Stimulated activated CD4-positive, alpha-beta T cell treated with anti-CD3 and anti-CD28 coated beads, TNF-alpha, amount 100 ng/mL, for 1 hour (primary cell): ENCODE measurements at regions not wholly inside any gene's neighbourhood (a gene's known extent, or its start where the extent isn't known, plus 50 kb on each side); places are given as distances from the start of the nearest gene placed in this dataset.
"Not testable (repeated sequence)": the region's sequence is repeated elsewhere in the genome, so short reads cannot be mapped to it uniquely, and the experiment has no call there.

Experiments
- DNase-seq, 3 donors: peaks; one replicate each; pipeline ENCODE4 v3.0.0-alpha.2; 2020; ENCODE audit warnings: low read depth in 3 of 3, low spot score in 1 of 3

GRCh38 chr2:34747643-34748042, 1148.5 kb upstream of the FAM98A start:
- no peak for DNase-seq

- no peak for DNase-seq
Measured at GRCh38 chr2:34738691-34739090, 1139.6 kb upstream of the FAM98A start.

GRCh38 chr2:34737146-34737545, 1138.0 kb upstream of the FAM98A start:
- DNase-seq: no peak

DNA sequence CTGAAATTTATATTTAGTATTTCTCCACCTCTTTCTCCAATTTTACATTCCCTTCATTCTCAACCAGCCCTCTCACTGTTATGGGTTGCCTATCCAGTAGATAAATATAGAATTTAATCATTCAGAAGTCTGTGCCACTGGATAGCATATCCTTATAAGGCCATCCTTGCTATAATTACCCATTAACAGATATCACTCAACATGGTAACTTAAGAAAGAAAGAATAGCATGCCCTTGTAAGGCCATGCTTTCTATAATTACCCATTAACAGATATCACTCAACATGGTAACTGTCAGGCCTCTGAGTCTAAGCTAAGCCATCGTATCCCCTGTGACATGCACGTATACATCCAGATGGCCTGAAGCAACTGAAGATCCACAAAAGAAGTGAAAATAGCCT, 1137.4 kb upstream of the FAM98A start:
- DNase-seq: no peak

DNA sequence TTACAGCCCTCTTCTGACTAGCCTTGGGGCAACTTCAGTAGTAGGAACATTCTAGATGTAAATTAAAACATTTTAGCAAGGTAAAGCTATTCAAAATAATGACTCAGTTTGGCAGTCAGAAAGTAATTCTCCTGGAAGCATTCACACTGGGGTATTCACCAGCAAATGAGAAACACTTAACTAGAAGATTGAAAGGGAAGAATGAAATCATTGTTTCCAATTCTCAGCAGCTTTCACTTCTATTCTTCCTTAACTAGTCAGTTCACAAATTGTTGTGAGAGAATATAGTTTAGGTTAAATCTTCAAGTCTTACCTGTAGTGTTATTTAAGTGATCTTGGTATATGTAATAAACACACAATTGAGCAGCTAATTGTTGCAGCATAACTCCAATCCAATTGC, 1135.6 kb upstream of the FAM98A start:
- no peak for DNase-seq

- DNase-seq: no peak
Measured at GRCh38 chr2:34734042-34734441, 1134.9 kb upstream of the FAM98A start.

GRCh38 chr2:34731292-34731691, 1132.2 kb upstream of the FAM98A start:
- DNase-seq: no peak

GRCh38 chr2:34729845-34730244, 1130.7 kb upstream of the FAM98A start:
- no peak for DNase-seq

DNA sequence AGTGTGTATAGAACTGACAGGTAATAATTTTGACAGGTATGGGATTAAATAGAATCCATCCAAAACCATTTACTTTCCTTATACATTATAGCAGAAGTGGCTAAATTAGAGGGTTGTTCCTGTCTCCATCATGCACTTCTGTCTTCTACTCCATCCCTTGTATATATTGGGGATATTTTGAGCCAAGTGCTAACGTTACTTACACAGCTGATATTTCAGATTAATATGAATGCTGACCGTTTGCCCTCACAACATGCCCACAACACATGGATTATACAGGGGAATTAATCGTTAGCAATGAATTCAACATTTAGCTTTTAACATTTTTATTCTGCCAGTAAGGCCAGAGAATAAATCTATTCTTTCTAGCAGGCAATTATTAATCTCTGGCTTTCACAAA, 1125.0 kb upstream of the FAM98A start:
- no peak for DNase-seq

DNA sequence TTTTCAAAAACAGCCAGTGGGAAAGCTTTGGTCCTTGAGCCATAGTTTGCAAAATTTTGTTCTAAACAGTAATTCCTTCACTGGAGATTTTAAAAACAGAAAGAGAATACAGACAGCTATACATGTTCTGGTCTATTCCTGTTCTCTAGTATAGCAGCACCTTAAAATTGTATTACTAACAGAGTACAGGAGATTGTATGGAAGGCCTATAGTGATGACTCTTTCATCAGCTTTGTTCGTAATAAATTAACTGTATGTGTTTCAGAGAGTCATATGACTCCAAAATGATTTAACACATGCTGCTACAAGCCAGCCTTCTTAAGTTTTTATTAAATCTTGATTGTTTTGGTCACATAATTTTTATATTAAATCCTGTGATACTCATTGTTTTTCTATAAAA, 1124.6 kb upstream of the FAM98A start:
- DNase-seq: no peak

- DNase-seq: no peak
Measured at GRCh38 chr2:34719206-34719605, 1120.1 kb upstream of the FAM98A start.

DNA sequence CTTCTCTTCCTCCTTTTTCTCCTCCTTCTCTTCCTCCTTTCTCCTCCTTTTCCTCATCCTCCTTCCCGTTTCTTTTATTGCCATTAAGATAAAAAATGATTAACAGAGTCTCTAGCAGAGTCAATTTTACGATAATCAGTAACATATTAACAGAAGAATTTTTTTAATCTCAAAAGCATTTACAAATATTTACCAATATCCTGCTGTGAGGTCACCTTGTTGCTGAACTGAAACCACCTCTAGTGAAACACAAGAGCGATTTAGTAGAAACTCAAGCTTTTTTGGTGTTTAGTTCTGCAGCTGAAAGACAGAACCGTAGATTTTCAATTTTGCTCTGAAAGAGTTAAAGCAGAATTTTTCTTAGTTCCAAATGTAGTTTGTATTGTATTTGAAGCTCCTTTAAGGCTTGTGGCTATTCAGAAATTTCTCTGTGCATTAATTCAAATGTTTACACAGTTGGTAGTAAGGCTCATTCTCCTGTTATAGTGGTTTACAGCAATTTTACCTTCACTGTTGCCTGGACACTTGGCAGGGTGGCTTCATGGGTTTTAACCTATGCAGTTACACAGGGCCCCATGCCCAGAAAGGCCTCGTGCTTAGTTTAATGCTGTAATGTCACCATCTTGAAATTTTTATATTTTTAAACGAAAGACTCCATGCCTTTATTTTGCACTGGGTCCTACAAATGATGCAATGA, 1106.6 kb upstream of the FAM98A start:
- no peak for DNase-seq

DNA sequence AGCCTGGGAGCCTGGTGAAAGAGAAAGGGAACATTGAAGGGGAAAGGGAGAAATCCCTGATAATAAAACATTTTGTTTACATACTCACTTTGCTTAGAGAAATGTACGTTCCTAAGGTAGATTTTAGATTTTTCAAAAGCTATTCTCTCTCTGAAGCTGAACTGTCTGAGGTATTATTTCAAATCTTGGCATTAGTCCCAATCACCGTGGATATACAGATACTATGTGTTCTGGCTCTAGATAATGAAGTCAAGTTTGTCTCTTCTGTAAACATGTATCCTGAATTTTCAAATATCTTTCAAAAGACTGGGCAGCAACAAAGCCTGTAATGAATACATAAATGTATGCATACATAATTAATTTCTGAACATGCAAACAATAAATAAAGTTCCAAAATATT, 1104.2 kb upstream of the FAM98A start:
- no peak for DNase-seq

GRCh38 chr2:34702391-34702790, 1103.3 kb upstream of the FAM98A start:
- DNase-seq: not testable (repeated sequence)

- DNase-seq: not testable (repeated sequence)
Measured at GRCh38 chr2:34677591-34677990, 1078.5 kb upstream of the FAM98A start.

GRCh38 chr2:34677119-34677531, 1078.0 kb upstream of the FAM98A start:
- not testable (repeated sequence) for DNase-seq

- DNase-seq: no peak
Measured at GRCh38 chr2:34670482-34670881, 1071.4 kb upstream of the FAM98A start.

DNA sequence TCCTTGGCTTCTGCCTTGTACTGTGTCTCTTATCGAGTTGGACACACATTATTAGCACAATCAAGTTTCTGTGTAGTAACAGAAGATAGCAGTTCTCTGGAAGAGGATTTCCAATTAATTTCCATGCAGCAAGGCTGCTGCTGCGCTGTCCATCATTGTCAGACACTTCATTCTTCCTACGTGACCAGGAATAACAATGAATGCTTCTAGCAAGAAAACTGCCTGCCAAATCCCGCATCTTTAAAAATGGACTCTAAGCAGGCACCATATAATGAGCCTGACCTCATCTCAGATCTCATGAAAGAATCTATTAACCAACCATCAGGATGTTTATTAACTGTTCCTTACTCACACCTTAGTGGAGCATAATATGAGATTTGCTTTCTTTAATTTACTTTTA, 1067.7 kb upstream of the FAM98A start:
- DNase-seq: no peak

- no peak for DNase-seq
Measured at GRCh38 chr2:34664266-34664665, 1065.2 kb upstream of the FAM98A start.

GRCh38 chr2:34663314-34663713, 1064.2 kb upstream of the FAM98A start:
- no peak for DNase-seq

GRCh38 chr2:34660741-34661140, 1061.6 kb upstream of the FAM98A start:
- no peak for DNase-seq

DNA sequence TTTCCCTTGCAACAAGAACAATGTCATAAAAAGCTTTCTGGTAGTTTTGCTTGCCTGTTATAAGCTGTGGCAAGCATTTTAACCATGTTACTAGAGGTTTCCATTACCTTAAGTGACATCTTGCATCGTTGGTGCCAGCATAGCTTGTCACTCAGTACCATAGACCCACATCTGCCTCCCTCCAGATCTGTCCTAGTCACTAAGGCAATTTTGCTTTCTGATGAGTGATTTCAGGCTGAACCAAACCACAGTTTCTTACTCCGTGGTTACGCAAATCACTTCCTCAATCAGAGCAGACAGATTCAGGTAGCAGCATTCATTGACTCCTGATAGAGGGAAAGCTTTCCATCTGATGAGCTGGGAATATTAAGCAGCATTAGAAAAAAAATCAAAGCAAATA, 1057.5 kb upstream of the FAM98A start:
- DNase-seq: no peak

DNA sequence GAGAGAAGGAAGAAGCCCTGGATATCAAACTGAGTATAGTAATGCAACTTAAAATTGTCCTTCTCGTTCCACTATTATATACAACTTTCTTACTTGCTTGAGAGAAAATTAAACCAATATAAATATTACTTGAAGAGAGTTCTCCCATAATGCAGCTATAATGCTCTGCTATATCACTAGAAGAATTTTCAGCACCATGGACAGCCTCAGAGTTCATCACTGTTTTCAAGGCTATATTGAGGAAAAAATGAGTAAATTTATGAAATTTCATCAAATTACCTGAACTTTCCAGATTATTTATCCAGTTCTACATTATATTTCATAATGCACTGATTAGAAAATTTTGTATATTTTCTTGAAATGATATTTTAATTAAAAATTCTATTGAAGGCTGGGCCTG, 1053.5 kb upstream of the FAM98A start:
- DNase-seq: no peak

DNA sequence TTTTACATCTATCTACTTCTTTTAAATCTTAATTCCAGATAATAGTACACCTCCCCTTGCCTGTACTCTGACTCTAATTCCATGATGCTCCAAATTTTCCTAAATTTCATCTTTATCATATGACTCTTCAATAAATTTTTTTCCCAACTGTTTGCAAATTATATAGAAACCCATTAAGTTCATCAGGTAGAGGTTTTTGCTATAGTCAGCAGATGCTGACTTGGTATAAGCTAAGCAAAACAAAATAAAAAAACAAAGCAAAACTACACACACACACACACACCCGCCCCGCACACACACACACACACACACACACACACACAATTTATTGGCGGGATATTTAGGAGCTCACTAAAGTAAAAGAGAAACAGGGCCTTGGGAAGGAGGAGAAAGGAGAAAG, 1047.8 kb upstream of the FAM98A start:
- no peak for DNase-seq
